GDM1 (cell line): ENCODE measurements at regions not wholly inside any gene's neighbourhood (a gene's known extent, or its start where the extent isn't known, plus 50 kb on each side); places are given as distances from the start of the nearest gene placed in this dataset.

Experiments used
- DNase-seq: peaks from one replicate; lab custom pipeline; 2025; lab: John Stamatoyannopoulos, UW

DNA sequence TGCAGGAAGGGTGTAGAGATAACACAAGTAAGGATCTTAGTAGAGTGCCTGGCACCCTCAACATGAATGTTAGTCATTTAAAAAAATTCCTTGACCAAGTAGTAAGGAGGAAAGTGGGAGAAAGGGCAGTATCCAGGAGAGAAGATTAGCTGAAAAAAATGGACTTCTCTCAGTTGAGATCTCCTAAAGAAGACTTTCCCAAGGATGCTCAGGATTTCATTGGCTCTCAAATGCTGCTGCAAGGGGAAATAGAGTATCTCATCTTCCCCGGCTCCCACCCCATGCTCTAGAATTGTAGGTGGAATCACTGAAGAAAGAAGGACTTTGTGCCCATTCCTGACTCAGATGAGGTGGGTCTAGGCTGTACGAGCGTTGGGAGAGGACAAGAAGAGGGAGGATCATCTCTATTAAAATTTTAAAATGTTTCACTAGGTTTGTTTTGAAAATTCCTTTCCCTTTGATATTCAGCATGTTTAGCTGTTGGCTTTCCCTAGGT is 231.1 kb downstream of the MYCN start:
- no peak for DNase-seq

DNA sequence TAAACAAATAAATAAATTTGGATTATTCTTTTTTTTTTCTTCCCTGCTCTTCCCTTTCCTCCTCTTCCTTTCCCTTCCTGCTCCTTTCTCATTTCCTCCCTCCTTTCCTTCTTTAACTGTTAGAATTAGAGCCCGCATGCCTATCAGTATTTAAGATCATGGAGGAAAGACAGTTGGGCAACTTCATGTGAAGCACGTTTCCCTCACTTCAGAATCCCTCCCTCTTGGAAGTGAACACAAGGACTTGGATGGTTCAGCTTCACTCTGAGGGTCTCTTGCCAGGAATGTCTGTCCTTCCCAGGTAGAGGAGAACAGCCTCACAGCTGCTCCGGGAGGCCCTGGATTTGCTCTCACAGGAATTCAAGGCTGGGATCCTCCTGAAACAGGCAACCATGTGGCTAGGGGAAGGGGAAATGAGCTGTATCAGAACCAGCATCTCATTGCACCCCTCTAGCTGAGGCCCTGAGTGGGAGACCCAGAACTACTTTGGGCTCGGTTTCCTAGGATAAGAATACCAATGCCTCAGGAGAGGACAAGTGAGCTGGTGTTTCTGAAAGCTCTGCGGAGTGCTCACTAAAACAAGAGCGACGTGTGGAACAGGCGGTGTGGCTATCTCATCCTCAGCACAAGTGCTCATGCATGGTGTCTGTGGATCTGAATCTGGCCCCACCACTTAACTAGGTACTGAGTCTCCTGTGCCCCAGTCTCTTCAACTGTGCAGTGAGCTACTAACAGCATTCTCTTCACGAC is 230.5 kb downstream of the MYCN start:
- DNase-seq: no peak

DNA sequence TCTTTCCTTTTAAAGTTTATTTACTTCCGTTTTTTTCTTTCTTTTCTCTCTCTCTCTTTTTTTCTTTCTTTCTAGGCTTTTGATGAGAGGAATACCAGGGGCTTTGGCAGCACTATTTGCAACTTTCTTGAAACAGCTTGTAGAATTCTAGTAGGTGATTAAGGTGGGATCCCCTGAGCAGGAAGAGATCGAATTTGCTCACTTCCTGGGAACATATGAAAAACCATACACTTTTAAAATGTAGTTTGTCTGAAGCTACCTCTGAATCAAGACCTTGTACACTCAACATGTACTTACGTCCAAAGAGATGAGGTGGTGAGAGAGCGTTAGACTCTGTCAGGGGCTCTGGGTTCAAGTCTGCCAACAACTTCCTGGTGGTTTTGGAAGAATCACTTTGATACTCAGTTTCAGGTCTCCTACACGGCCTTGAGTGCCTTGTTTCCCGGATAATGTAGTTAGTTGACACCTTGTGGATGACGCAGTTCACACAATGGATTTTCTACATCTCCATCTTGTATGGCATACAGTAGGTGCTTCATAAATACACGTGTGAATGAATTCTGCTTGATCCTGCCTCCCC is 229.1 kb downstream of the MYCN start:
- no peak for DNase-seq

DNA sequence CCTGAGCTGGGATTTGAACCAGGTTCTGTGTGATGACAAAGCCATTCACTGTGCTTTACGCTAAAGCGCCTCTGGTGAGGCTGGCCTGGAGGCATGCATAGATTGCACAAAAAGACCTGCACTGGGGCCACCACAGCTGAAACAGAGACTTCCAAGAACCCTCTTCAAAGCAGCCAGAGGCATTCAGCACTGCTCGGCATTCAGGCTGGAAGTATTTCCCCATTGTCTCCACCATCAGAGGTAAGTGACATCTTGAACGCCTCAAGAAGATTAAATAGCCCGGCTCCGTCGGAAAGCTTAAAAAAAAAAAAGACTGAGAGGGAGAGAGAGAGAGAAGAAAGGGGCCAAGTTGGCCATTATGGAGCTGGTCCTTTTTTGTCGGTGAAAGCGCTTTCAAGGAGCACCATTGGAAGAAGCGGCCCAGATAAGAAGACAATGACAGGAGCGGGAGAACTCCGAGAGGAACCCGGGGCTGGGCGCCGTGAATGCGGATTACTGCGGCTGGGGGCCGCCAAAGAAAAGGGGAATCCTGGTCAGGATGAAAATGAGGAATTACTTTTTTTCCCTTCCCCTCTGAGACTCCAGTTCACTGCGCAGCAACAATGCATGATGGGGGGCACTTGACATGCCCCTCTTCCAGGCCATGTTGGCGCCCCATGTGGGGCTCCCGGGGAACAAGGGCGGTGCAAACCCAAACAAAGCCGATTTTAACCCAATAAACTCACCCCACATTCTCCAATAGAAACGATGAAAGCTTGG is 228.3 kb downstream of the MYCN start:
- no peak for DNase-seq

DNA sequence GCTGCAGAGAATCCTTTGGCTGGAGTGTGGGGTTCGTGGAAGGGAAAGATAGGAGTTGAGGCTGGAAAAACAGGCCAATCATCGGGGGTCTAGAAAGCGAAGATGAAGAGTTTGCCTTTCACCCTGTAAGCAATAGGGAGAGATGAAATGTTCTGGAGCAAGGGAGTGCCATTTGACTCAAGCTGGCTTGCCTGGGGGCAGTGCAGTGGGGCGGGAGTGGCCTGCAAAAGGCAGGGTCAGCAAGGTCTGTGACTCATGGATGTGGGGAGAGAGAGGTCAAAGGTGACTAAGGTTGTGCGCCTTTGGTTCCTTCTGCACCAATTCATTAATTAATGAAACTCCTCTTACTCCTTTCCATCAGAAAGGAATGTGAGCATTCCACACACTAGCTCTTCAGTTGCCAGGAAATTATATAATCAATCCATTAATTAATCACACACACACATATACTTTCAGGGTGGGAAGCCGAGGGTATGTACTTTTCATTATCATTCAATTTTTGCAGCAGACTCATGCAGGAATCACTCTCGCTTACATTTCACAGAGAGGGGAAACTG is 227.6 kb downstream of the MYCN start:
- no peak for DNase-seq

DNA sequence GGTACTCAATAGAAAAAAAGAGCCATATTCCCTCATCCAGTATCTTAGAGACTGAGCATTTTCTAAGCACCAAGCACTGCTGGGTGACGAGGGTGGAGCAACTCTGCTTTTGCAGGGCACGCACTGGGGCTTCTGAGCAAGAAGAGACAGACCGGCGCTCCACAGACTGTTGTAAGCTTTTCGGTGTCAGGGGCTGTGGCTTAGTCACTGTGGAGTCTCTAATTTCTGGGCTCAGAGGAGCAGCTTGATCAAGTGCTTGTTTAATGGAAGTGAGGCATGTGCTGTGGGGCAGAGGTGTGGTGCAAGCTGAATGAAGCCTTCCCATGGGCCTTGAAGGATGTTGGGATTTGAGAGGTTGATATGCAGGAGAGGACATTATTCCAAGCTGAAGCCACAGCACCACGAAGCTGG is 227.1 kb downstream of the MYCN start:
- no peak for DNase-seq

DNA sequence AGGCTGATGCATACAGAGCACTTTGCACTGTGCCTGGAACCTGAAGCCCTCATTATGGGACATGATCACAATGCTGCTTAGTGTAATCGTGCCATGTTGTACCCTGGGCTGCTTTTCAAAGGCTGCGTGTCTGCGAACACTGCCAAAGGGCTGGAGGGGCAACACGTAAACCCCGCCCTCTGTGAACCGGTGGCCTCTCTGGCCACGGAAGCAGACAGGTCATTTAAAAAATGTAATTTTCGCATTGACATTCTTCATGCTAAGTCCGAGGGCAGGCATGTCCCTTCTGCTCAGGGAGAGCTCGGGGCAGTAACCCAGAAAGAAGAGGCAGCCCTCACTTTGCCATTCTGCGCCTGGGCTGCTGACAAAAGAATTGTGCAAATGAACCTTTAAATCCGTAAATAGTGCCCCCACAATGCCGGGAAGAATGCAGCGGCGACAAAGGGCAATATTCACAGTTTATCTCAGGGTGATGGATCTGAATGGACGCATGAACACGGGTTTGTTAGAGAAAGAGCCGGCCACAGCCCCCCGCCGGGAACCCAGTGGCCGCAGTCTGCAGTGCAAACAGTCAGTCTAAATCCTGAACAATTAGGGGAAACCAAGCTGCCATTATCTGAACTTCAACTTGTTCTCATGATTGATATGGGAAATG is 226.1 kb downstream of the MYCN start:
- DNase-seq: no peak

DNA sequence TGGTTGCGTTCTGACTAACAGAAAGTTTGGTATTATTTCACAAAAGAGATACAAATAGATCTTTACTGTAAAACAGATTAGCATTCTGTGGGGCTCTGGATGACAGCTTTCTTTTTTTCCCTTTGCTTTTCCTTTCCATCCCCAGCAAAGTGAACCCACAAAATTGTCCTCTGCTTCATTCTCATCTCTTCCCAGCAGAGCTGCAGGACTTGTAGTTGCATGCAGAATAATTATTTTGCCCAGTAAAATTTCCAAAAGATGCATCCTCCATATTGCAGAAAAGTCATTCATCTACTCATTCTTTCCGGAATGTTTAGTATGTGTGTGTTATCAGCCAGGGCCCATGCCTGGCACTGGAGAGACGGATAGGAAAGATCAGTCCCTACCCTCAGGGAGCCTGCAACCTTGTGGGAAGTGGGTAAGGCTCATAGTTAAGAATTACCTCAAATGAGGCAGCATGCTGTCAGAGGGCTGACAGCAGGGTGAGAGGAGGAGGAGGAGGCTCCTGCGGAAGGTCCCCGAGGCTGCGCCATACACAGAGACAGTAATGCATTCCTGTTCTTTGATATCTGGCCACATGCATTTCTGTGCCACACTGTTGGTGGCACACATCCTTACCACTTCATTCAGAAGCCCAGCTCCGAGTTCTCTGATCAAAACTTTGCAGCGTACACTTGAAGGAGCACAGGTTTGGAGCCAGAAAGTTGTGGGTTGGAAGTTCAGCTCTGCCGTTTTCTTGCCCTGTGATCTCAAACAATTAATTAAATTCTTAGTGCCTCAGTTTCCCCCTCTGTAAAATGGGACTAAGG is 225.4 kb downstream of the MYCN start:
- DNase-seq: no peak

DNA sequence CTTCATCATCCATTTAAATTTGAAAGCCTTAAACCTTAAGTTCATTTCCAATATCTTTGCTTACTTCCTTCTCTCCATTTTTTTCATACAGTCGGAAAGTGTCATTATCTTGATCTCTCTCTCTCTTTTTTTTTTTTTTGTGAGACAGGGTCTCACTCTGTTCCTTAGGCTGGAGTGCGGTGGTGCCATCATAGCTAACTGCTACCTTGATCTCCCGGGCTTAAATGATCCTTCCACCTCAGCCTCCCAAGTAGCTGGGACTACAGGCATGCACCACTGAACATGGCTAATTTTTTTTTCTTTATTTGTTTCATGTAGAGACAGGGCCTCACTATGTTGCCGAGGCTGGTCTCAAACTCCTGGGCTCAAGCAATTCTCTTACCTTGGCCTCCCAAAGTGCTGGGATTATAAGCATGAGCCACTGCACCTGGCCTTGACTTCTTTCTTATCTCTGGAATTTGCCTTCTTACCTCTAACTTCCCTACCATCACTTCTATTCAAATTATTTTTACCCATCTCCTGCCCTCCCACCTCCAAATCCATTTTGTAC is 222.2 kb downstream of the MYCN start:
- DNase-seq: no peak

DNA sequence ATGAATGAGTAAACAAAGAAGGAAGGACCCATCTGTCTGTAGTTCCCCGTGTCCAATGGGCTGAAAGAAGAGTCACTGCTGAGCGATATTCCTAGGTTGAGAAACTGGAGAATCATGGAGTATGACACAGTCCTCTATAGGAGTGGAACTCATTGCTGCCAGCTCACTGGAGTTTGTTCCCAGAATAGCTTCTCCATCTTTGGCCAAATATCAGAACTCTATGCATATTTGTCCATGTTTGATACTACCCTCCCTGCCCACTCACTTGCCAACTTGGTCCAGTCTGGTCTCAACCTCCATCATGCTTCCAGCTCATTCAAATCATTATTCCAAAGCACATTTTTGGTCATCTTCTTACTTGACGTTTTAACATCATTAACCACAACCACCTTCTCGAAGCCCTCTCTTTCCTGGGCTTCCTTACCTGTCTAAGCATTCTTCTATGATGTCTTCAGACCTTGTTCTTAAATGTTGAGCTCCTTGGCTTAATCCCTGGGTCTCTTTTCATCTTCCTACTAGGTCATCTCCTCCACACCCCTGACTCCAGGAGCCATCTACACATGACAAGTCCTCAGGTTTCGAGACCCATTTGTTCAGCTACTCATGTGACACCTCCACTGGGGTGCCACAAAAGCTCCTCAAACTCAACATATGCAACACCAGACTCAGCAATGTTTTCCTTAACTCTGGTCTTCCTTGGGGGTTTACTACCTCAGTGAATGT is 221.6 kb downstream of the MYCN start:
- no peak for DNase-seq

DNA sequence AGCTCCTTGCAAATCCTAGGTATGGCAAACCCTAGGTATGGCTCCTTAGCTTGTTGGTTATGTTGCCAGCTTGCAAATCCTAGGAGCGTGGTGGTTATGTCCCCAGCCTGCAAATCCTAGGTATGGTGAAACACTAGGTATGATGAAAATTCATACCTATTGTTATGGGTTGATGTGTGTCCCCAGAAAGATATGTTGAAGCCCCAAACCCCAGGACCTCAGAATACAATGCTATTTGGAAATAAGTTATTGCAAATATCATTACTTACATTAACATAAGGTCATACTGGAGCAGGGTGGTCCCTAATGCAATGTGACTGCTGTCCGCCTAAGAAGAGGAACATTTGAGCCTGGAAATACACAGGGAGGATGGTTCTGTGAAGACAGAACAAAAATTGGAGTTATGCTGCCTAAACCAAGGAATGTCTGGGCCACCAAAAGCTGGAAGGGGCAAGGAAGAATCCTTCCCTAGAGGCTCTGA is 220.8 kb downstream of the MYCN start:
- DNase-seq: no peak

DNA sequence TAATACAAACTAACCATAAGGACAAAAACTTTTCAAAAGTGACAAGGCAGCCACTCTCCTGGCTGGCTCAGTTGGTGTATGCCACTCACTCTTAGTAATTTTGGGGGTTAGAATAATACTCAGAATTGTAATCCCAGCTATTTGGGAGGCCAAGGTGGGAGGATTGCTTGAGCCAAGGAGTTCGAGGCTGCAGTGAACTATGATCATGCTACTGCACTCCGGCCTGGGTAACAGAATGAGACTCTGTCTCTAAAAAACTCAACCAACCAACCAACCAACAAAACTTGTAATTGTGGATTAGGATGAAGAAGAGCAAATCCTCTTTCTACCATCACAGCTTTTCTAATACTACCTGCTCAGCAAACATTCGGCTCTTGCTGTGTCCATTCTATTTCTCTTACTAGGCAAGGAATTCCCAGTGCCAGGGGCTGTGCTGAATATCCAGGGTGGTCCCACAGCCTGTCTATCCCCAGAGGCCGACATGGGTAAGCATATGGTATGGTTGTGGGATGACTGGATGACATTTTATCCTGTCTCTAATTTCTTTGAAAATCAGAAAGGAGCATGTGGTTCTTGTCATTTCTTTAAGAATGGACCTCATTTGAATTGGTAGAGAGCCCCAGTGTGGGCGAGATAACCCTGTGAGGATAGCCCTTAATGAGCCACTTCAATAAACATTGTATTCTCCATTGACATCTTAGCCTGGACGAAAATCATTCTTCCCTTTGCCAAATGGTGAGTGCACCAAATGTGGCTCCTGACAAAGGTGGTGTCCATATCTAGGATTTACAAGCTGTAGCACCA is 220.1 kb downstream of the MYCN start:
- no peak for DNase-seq

DNA sequence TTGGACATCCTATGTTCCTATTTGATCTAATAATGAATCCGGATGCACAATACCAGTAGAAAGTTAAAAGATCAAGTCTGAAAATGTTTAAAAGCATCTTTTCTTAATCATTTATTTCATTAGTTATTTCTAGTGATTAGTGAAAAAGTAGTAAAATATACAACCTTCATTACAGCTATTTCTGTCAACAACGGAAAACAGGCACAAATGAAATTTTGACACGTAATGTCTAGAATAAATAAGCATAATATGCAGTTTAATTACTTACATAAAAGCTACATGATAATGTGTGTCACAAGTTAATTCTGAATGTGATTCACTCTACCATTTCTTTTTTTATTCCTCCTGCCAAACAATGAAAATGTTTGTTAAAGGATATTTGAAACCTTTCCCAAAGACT is 216.1 kb downstream of the MYCN start:
- no peak for DNase-seq

DNA sequence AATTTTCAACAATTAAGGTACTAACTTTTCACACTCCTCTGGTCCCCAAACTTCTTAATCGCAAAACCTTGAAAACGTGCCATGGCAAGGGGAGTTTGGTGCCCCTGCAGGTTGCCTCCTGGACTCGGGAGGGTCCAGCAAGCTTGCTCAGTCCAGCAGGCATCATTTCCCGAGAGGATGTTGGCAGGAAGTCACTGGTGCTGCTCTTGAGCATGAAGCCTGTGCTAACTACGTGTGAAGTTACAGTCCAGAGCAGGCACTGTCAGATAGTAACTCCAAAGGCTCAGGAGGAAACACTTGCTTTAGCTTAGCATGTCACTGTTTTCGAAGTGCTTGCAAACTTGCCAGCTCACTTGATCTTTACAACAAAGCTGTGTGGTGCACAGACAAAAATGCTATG is 215.4 kb downstream of the MYCN start:
- DNase-seq: no peak

DNA sequence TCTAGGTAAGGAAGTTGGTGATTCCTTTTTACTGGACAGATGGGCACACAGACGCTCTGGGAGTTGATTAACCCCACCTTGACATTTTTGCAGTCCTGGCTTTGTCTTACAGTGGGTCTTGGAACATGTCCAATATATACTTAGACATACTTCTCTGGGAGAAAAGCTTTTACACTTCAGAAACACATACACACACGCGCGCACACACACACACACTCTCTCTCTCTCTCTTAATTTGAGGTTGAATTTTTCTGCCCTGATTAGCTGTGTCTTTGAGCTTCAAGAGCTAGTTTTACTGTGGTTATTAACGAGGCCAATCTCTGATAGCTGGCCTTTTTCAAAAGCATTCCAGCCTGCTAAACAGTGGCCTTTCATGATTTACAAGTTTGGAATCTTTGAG is 215.0 kb downstream of the MYCN start:
- no peak for DNase-seq

DNA sequence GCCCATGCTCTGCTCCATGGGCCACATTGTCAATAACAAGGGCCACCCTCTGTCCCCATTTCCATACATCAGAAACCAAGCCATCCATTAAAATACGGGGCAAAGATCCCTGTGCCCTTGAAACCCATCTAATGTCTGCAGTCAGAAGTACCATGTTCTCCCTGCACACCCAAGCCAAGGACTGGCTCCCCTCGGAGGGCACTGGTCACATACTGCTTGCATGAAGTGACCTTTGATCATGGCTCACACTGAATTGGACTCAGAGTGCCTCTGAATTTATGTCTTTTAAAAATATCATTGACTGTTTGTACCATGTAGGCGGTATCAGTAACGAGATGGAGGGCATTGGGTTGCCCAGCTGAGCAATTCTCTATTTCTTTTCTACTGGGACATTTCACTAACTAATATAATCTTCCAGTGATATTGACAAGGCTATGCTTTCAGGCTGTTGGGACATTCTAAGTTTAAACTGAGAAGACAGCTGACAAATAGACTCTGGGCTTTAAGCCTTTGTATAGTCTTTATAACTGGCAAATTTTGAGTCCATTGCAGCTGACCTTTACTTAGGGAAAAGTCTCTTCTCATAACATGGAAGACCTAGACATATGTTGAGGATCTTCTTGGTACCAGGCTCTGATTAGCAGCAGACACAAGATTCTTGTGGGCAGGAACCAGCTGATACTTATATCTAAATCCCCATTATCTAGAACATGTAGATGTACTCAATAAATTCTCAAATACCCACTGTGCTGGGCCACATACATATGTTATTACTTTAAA is 214.3 kb downstream of the MYCN start:
- DNase-seq: no peak

DNA sequence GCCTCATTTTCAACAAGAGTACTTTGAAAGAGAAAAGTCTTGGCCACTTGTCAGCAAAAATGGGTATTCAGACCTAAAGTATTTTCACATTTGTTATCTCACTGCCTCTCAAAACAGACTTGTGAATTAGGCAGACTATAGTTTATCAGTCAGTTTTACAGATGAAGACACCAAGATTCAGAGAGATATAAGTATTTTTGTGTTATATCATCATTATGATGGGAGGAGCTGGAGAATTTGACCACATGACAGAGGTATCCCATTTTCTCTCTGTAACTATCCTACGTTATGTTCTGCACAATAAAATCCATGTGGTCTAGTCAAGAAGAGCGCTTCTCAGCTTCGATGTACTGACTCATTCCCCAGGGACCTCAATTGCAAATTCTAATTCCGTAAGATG is 213.7 kb downstream of the MYCN start:
- DNase-seq: no peak

DNA sequence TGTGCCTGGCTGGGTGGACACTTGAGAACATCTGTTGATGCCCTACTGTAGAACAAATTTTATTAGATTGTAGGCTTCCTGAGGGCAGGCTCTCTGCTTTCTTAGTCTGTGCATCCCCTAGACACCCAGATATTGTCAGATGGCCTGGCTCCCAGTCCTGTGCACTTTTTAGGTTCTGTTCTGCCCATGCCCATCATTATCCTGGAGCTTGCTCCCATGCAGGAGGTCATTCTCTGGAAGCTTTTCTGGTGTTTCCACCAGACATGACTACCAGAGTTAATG is 213.3 kb downstream of the MYCN start:
- DNase-seq: no peak
